ENCODE measurements at regions not wholly inside any gene's neighbourhood (a gene's known extent, or its start where the extent isn't known, plus 50 kb on each side); places are given as distances from the start of the nearest gene placed in this dataset.

DNA sequence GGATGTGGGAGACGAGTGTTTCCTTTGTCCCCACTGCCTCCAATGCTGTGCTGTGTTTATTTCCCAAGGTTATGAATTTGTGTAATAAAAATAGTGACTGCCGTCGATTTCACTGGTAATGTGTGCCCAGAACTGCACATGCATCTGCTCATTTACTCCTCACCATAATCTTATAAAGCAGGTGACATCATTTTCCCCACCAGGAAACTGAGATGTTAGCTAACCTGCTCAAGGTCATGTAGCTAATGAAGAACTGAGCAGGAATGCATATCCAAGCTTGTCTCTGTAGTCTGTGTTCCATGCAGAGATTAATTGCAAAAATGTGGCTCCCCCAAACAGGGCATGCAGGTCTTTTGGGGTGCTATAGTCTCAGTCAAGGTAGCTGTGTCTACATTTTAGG is 224.4 kb downstream of the TENT4A start:
- Histone ChIP-seq H3K56ac (ENCODE audit: insufficient read length, low read depth, low read length) (no peak overlapping the region), H4K20me1 (ENCODE audit: control insufficient read depth, insufficient read depth, insufficient read length) (no peaks in the 10 kb centered on the region), H3K23me2 (ENCODE audit: insufficient read length, low read depth, low read length, poor library complexity, severe bottlenecking) (no peaks in the 10 kb centered on the region), H3K79me1 (ENCODE audit: insufficient read depth, low read depth, low read length, poor library complexity, severe bottlenecking) (no peaks in the 10 kb centered on the region), H2BK12ac (ENCODE audit: insufficient read length, low read depth, low read length) (no peak overlapping the region), H3K4ac (ENCODE audit: low read depth, low read length) (no peak overlapping the region), H3T11ph (ENCODE audit: low read length) (no peak overlapping the region), H4K91ac (ENCODE audit: insufficient read length, low read depth, low read length) (no peak overlapping the region), H4K8ac (replicated peaks; ENCODE audit: insufficient read length, low read depth, low read length) (no peak overlapping the region), H3K18ac (ENCODE audit: insufficient read length, low read depth, low read length) (no peak overlapping the region), H2AFZ (ENCODE audit: low read length) (no peak overlapping the region), H3K27ac (ENCODE audit: insufficient read length, low read depth, low read length) (no peak overlapping the region), H3K23ac (ENCODE audit: insufficient read length, low read depth, low read length) (no peak overlapping the region), H2BK5ac (ENCODE audit: insufficient read length, low read length) (no peak overlapping the region), H3K79me2 (ENCODE audit: insufficient read depth, low read length) (no peaks in the 10 kb centered on the region), H2BK15ac (ENCODE audit: low read depth, low read length) (no peak overlapping the region), H2AK5ac (ENCODE audit: insufficient read length, low read length) (no peak overlapping the region), H3K4me1 (ENCODE audit: insufficient read depth, low read length) (no peaks in the 10 kb centered on the region), H3K4me2 (ENCODE audit: insufficient read depth, insufficient read length, low read length) (no peak overlapping the region), H3K9ac (ENCODE audit: extremely low read depth, insufficient read length, low read length) (no peak overlapping the region), H3K9me3 (ENCODE audit: control insufficient read depth, low read depth, low read length) (no peaks in the 10 kb centered on the region), H4K5ac (ENCODE audit: insufficient read length, low read depth, low read length) (no peak overlapping the region), H2BK20ac (ENCODE audit: low read depth, low read length, poor library complexity, severe bottlenecking) (no peak overlapping the region), H2BK120ac (ENCODE audit: low read depth, low read length, poor library complexity, severe bottlenecking) (no peak overlapping the region), H3K14ac (ENCODE audit: insufficient read depth, low read length) (no peak overlapping the region), H3K27me3 (ENCODE audit: insufficient read depth, low read length) (no peaks in the 10 kb centered on the region)
- DNase-seq = no peak
- WGBS (ENCODE audit: extremely low coverage, insufficient read length, low lambda C conversion rate) = no CpG with 5 or more reads among the region's 3 CpGs
- Mint-ChIP-seq H3K4me3 (no peak overlapping the region), H3K36me3 (ENCODE audit: insufficient read depth in 1 of 3, low read depth in 3 of 3) (no peaks in the 10 kb centered on the region), H3K9me3 (no peaks in the 10 kb centered on the region), H3K4me1 (no peaks in the 10 kb centered on the region), H3K27me3 (ENCODE audit: low read depth) (peaks cover 15% of the 10 kb centered on the region), H3K27ac (no peak overlapping the region)
- TF ChIP-seq, protein P1, sequence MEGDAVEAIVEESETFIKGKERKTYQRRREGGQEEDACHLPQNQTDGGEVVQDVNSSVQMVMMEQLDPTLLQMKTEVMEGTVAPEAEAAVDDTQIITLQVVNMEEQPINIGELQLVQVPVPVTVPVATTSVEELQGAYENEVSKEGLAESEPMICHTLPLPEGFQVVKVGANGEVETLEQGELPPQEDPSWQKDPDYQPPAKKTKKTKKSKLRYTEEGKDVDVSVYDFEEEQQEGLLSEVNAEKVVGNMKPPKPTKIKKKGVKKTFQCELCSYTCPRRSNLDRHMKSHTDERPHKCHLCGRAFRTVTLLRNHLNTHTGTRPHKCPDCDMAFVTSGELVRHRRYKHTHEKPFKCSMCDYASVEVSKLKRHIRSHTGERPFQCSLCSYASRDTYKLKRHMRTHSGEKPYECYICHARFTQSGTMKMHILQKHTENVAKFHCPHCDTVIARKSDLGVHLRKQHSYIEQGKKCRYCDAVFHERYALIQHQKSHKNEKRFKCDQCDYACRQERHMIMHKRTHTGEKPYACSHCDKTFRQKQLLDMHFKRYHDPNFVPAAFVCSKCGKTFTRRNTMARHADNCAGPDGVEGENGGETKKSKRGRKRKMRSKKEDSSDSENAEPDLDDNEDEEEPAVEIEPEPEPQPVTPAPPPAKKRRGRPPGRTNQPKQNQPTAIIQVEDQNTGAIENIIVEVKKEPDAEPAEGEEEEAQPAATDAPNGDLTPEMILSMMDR (conservative IDR thresholded peaks at IDR 0.05) = no peak

Measured in H9 (cell line).